ENCODE measurements at regions not wholly inside any gene's neighbourhood (a gene's known extent, or its start where the extent isn't known, plus 50 kb on each side); places are given as distances from the start of the nearest gene placed in this dataset.

GRCh38 chr12:44961887-44962286, 85.8 kb upstream of the NELL2 start:
- Mint-ChIP-seq H3K27me3 (no peaks in the 10 kb centered on the region), H3K4me1 (no peaks in the 10 kb centered on the region), H3K27ac (no peak overlapping the region), H3K9me3 (peaks cover 1 to 22% (median 4%) of the 10 kb centered on the region in 7 donors), H3K36me3 (no peaks in the 10 kb centered on the region), H3K4me3 (no peak overlapping the region)
- H3K4me1 ChIP-seq (ENCODE audit: control insufficient read depth, insufficient read depth, low read length, poor library complexity, severe bottlenecking) = no peaks in the 10 kb centered on the region
- ATAC-seq (ENCODE audit: low read depth in 2 of 2) (no peak), DNase-seq (no peak)
- H3K27ac ChIP-seq (ENCODE audit: insufficient read depth, low read length, poor library complexity, severe bottlenecking) = no peak overlapping the region
- H3K4me3 ChIP-seq (ENCODE audit: low read depth, low read length) = no peak overlapping the region
- H3K9me3 ChIP-seq (ENCODE audit: control insufficient read depth in 2 of 2, low read length in 2 of 2) = no peaks in the 10 kb centered on the region
- H3K36me3 ChIP-seq (ENCODE audit: control insufficient read depth, insufficient read depth, low read length) = no peaks in the 10 kb centered on the region
- peaks cover 2% of the 10 kb centered on the region for H3K27me3 ChIP-seq (ENCODE audit: control insufficient read depth, insufficient read depth, low read length)

GRCh38 chr12:44960856-44961255, 84.7 kb upstream of the NELL2 start:
- Histone ChIP-seq H3K9me3 (ENCODE audit: control insufficient read depth in 2 of 2, low read length in 2 of 2) (no peaks in the 10 kb centered on the region), H3K27me3 (ENCODE audit: control insufficient read depth, insufficient read depth, low read length) (peaks cover 2% of the 10 kb centered on the region), H3K4me1 (ENCODE audit: control insufficient read depth, insufficient read depth, low read length, poor library complexity, severe bottlenecking) (no peaks in the 10 kb centered on the region), H3K27ac (ENCODE audit: insufficient read depth, low read length, poor library complexity, severe bottlenecking) (no peak overlapping the region), H3K36me3 (ENCODE audit: control insufficient read depth, insufficient read depth, low read length) (no peaks in the 10 kb centered on the region), H3K4me3 (ENCODE audit: low read depth, low read length) (no peak overlapping the region)
- no peaks in the 10 kb centered on the region for H3K27me3 Mint-ChIP-seq
- H3K4me1 Mint-ChIP-seq = no peaks in the 10 kb centered on the region
- ATAC-seq (ENCODE audit: low read depth in 2 of 2) (no peak), DNase-seq (no peak)
- H3K27ac Mint-ChIP-seq = no peak overlapping the region
- no peak overlapping the region for H3K4me3 Mint-ChIP-seq
- no peaks in the 10 kb centered on the region for H3K36me3 Mint-ChIP-seq
- H3K9me3 Mint-ChIP-seq = peaks cover 1 to 22% (median 4%) of the 10 kb centered on the region in 7 donors

DNA sequence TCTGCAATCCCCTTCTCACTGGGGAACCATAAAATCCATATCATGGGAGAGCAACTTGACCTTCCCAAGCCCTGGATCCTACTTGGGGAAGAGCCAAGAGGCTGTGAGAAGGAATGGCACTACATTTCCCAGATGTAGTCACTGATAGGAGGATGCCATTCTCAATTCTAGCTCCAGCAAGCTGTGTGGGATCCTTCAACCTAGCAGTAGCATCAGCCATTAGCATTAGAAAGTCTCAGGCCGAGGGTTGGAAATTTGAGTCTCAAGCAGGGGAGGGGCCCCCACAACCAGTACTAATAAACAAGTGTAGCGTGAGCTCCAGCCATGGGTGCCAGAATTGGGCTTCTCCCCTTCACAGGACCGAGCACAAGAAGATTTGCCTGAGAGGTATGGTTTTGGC, 84.3 kb upstream of the NELL2 start:
- Mint-ChIP-seq H3K27ac (no peak overlapping the region), H3K9me3 (peaks cover 1 to 22% (median 4%) of the 10 kb centered on the region in 7 donors), H3K4me1 (no peaks in the 10 kb centered on the region), H3K4me3 (no peak overlapping the region), H3K36me3 (no peaks in the 10 kb centered on the region), H3K27me3 (no peaks in the 10 kb centered on the region)
- Histone ChIP-seq H3K36me3 (ENCODE audit: control insufficient read depth, insufficient read depth, low read length) (no peaks in the 10 kb centered on the region), H3K4me3 (ENCODE audit: low read depth, low read length) (no peak overlapping the region), H3K9me3 (ENCODE audit: control insufficient read depth in 2 of 2, low read length in 2 of 2) (no peaks in the 10 kb centered on the region), H3K27me3 (ENCODE audit: control insufficient read depth, insufficient read depth, low read length) (peaks cover 2% of the 10 kb centered on the region), H3K4me1 (ENCODE audit: control insufficient read depth, insufficient read depth, low read length, poor library complexity, severe bottlenecking) (no peaks in the 10 kb centered on the region), H3K27ac (ENCODE audit: insufficient read depth, low read length, poor library complexity, severe bottlenecking) (no peak overlapping the region)
- DNase-seq = no peak
- ATAC-seq (ENCODE audit: low read depth in 2 of 2) = no peak

DNA sequence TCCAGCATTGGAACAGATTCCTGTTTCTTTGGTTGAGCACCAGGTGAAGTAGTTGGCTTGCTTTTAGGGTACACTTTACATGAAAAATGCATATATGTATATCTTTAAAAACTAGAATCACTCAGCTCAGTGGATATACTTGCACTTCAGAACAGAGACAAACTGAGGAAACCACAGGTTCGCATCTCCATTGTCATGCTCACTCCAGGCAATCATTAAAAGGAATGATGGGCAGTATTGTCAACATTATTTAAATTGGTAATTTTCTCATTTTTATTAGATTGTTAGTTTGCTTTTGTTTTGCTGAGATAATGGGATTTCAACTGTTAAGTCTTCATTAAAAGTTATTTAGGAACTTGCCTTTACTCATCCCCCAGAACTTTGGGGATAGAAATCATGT, 71.0 kb upstream of the NELL2 start:
- no peaks in the 10 kb centered on the region for H3K36me3 Mint-ChIP-seq
- Histone ChIP-seq H3K4me1 (ENCODE audit: control insufficient read depth, insufficient read depth, low read length, poor library complexity, severe bottlenecking) (no peaks in the 10 kb centered on the region), H3K9me3 (ENCODE audit: control insufficient read depth in 2 of 2, low read length in 2 of 2) (no peaks in the 10 kb centered on the region), H3K4me3 (ENCODE audit: low read depth, low read length) (no peak overlapping the region), H3K27ac (ENCODE audit: insufficient read depth, low read length, poor library complexity, severe bottlenecking) (no peak overlapping the region), H3K36me3 (ENCODE audit: control insufficient read depth, insufficient read depth, low read length) (no peaks in the 10 kb centered on the region), H3K27me3 (ENCODE audit: control insufficient read depth, insufficient read depth, low read length) (no peaks in the 10 kb centered on the region)
- peaks cover 0 to 5% (median 0%) of the 10 kb centered on the region in 7 donors for H3K9me3 Mint-ChIP-seq
- no peak for ATAC-seq (ENCODE audit: low read depth in 2 of 2)
- peaks cover 0 to 3% (median 1%) of the 10 kb centered on the region in 4 donors for H3K4me1 Mint-ChIP-seq
- H3K27ac Mint-ChIP-seq = no peak overlapping the region
- no peak overlapping the region for H3K4me3 Mint-ChIP-seq
- DNase-seq = no peak
- peaks cover 14% of the 10 kb centered on the region for H3K27me3 Mint-ChIP-seq

DNA sequence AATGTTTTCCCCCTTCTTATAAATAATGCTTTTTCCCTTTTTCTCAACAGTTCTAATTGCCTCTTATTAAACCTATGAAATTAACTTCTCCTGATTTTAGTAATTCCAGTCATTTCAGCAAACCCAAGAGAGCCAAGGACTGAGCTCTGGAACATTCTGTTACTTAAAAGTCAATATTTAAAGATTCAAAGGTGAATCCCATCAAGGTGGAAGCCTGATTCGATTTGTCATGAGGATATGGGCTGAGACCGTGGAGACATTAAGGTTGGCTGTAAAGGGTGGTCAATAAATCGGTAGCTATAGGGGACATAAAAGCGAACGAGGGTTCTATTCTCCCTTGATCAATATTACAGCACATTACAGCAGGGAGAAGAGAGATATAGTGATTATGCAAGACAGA, 66.6 kb upstream of the NELL2 start:
- no peaks in the 10 kb centered on the region for H3K9me3 ChIP-seq (ENCODE audit: control insufficient read depth in 2 of 2, low read length in 2 of 2)
- no peak overlapping the region for H3K4me3 ChIP-seq (ENCODE audit: low read depth, low read length)
- peaks cover 17% of the 10 kb centered on the region for H3K27me3 Mint-ChIP-seq
- peaks cover 0 to 8% (median 0%) of the 10 kb centered on the region in 7 donors for H3K9me3 Mint-ChIP-seq
- H3K27me3 ChIP-seq (ENCODE audit: control insufficient read depth, insufficient read depth, low read length) = no peaks in the 10 kb centered on the region
- H3K4me1 Mint-ChIP-seq = no peaks in the 10 kb centered on the region
- no peak overlapping the region for H3K27ac Mint-ChIP-seq
- ATAC-seq (ENCODE audit: low read depth in 2 of 2) (no peak), DNase-seq (no peak)
- no peaks in the 10 kb centered on the region for H3K36me3 Mint-ChIP-seq
- H3K4me3 Mint-ChIP-seq = no peak overlapping the region
- H3K36me3 ChIP-seq (ENCODE audit: control insufficient read depth, insufficient read depth, low read length) = no peaks in the 10 kb centered on the region
- H3K27ac ChIP-seq (ENCODE audit: insufficient read depth, low read length, poor library complexity, severe bottlenecking) = no peak overlapping the region
- no peaks in the 10 kb centered on the region for H3K4me1 ChIP-seq (ENCODE audit: control insufficient read depth, insufficient read depth, low read length, poor library complexity, severe bottlenecking)

DNA sequence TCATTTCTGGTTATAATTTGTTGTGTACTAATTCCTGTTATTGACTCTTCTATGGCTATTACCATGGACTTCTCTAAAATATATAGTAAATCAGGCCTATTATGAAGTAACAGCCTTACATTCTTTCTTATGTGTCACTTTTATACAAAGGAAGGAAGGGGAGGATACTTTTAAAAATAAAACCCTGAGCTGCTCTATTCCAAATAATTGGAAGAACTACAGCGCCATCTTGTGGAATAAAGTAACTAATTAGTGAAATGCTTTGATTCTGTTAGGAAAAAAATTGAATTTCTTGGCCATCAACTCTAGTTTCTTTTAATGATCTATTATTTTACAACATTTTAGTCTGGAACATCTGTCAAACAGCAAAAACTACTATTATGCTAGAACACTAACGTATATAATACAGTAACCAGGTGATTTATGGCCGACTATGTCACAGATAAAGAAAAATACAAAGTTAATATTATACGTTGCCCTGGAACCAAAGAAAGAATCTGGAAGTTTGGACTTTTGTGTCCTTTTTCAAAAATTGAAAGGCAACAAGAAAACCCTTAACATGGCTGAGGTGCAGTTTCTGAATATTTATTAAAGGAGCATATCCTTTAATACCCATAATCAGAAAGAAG, 55.0 kb upstream of the NELL2 start:
- Mint-ChIP-seq H3K4me3 (no peak overlapping the region), H3K27me3 (peaks cover 10% of the 10 kb centered on the region), H3K27ac (peak overlapping the region in 1 of 3 donors; percentile 29), H3K4me1 (peaks cover 0 to 5% (median 1%) of the 10 kb centered on the region in 4 donors), H3K9me3 (peaks cover 0 to 1% (median 0%) of the 10 kb centered on the region in 7 donors), H3K36me3 (no peaks in the 10 kb centered on the region)
- Histone ChIP-seq H3K27me3 (ENCODE audit: control insufficient read depth, insufficient read depth, low read length) (peaks cover 2% of the 10 kb centered on the region), H3K9me3 (ENCODE audit: control insufficient read depth in 2 of 2, low read length in 2 of 2) (no peaks in the 10 kb centered on the region), H3K27ac (ENCODE audit: insufficient read depth, low read length, poor library complexity, severe bottlenecking) (no peak overlapping the region), H3K4me1 (ENCODE audit: control insufficient read depth, insufficient read depth, low read length, poor library complexity, severe bottlenecking) (no peaks in the 10 kb centered on the region), H3K36me3 (ENCODE audit: control insufficient read depth, insufficient read depth, low read length) (no peaks in the 10 kb centered on the region), H3K4me3 (ENCODE audit: low read depth, low read length) (no peak overlapping the region)
- DNase-seq = peak in 2 of 3 donors; percentile 58 to 61
- ATAC-seq (ENCODE audit: low read depth in 2 of 2) = no peak

- peaks cover 0 to 5% (median 1%) of the 10 kb centered on the region in 4 donors for H3K4me1 Mint-ChIP-seq
- no peak for DNase-seq
- Histone ChIP-seq H3K27me3 (ENCODE audit: control insufficient read depth, insufficient read depth, low read length) (peaks cover 2% of the 10 kb centered on the region), H3K4me3 (ENCODE audit: low read depth, low read length) (no peak overlapping the region), H3K27ac (ENCODE audit: insufficient read depth, low read length, poor library complexity, severe bottlenecking) (no peak overlapping the region), H3K4me1 (ENCODE audit: control insufficient read depth, insufficient read depth, low read length, poor library complexity, severe bottlenecking) (no peaks in the 10 kb centered on the region), H3K9me3 (ENCODE audit: control insufficient read depth in 2 of 2, low read length in 2 of 2) (no peaks in the 10 kb centered on the region), H3K36me3 (ENCODE audit: control insufficient read depth, insufficient read depth, low read length) (no peaks in the 10 kb centered on the region)
- H3K36me3 Mint-ChIP-seq = no peaks in the 10 kb centered on the region
- no peak overlapping the region for H3K27ac Mint-ChIP-seq
- H3K4me3 Mint-ChIP-seq = no peak overlapping the region
- peaks cover 10% of the 10 kb centered on the region for H3K27me3 Mint-ChIP-seq
- peaks cover 0 to 1% (median 0%) of the 10 kb centered on the region in 7 donors for H3K9me3 Mint-ChIP-seq
- no peak for ATAC-seq (ENCODE audit: low read depth in 2 of 2)
Measured at GRCh38 chr12:44929236-44929885, 53.2 kb upstream of the NELL2 start.
